Panc1 (cell line): ENCODE measurements at regions not wholly inside any gene's neighbourhood (a gene's known extent, or its start where the extent isn't known, plus 50 kb on each side); places are given as distances from the start of the nearest gene placed in this dataset.

Source experiments
- CTCF ChIP-seq: fragments of 450-650 bp; IDR thresholded peaks from 2 replicates; pipeline ENCODE4 v1.5.1; 2017; ENCODE audit warnings: mild to moderate bottlenecking
- POLR2AphosphoS5 ChIP-seq: IDR thresholded peaks from 2 replicates; pipeline ENCODE4 v1.6.1; 2012; ENCODE audit warnings: mild to moderate bottlenecking, low read depth, low read length, moderate library complexity
- SIN3A ChIP-seq: IDR thresholded peaks from 2 replicates; pipeline ENCODE4 v1.6.1; 2012; ENCODE audit warnings: low read depth, mild to moderate bottlenecking, low read length, moderate library complexity, borderline replicate concordance; ENCODE audit not compliant: insufficient read depth
- TCF7L2 ChIP-seq: IDR thresholded peaks from 2 replicates; pipeline ENCODE4 v1.6.1; 2011; ENCODE audit warnings: mild to moderate bottlenecking, low read depth, low read length, inconsistent platforms

- TF ChIP-seq CTCF (peak; percentile 72), SIN3A (no peak), TCF7L2 (no peak), POLR2AphosphoS5 (no peak)
Observed at GRCh38 chr17:54172096-54172984, 349.6 kb downstream of the KIF2B start.
